HL-60 (cell line): ENCODE measurements at regions not wholly inside any gene's neighbourhood (a gene's known extent, or its start where the extent isn't known, plus 50 kb on each side); places are given as distances from the start of the nearest gene placed in this dataset.

Source experiments
- DNase-seq, 2 experiments: peaks; one replicate each; pipeline ENCODE4 v3.0.0-alpha.2; 2010 to 2020; ENCODE audit warnings: low read depth in 1 of 2, low spot score in 1 of 2
- H3K27ac ChIP-seq: fragments of 250-450 bp; sonication (Bioruptor Pico); replicated peaks from 2 replicates; pipeline ENCODE4 v1.5.1; 2020; ENCODE audit warnings: mild to moderate bottlenecking, moderate library complexity
- H3K27me3 ChIP-seq: fragments of 250-450 bp; sonication (Bioruptor Pico); 2 replicates; pipeline ENCODE4 v1.5.1; 2021; ENCODE audit warnings: mild to moderate bottlenecking, moderate library complexity; ENCODE audit not compliant: insufficient read depth, poor library complexity, severe bottlenecking
- H3K4me3 ChIP-seq: replicated peaks from 2 replicates; pipeline ENCODE4 v1.5.1; 2011; ENCODE audit warnings: mild to moderate bottlenecking, control low read depth, low read length; ENCODE audit not compliant: insufficient read depth
- CTCF ChIP-seq: IDR thresholded peaks from one replicate; pipeline ENCODE4 v1.5.1; 2011; ENCODE audit warnings: low read length, control low read depth, inconsistent platforms; ENCODE audit not compliant: insufficient read depth
- GABPA ChIP-seq: IDR thresholded peaks from 2 replicates; pipeline ENCODE4 v1.6.1; 2012; ENCODE audit warnings: low read depth
- POLR2AphosphoS5 ChIP-seq: IDR thresholded peaks from 2 replicates; pipeline ENCODE4 v1.6.1; 2012; ENCODE audit warnings: low read depth
- REST ChIP-seq: IDR thresholded peaks from 2 replicates; pipeline ENCODE4 v1.6.1; 2012; ENCODE audit warnings: low read depth; ENCODE audit not compliant: insufficient replicate concordance
- SPI1 ChIP-seq: IDR thresholded peaks from 2 replicates; pipeline ENCODE4 v1.6.1; 2012; ENCODE audit warnings: low read depth, mild to moderate bottlenecking, borderline replicate concordance

- no peak for DNase-seq
- TF ChIP-seq CTCF = no peak
- TF ChIP-seq GABPA = no peak
- TF ChIP-seq REST = no peak
- no peak for TF ChIP-seq POLR2AphosphoS5
- Histone ChIP-seq H3K27me3 (no peaks in the 10 kb centered on the region), H3K4me3 (no peak overlapping the region), H3K27ac (no peak overlapping the region)
Measured at GRCh38 chr16:87209808-87210512, 107.2 kb downstream of the C16orf95 start.

GRCh38 chr16:87210894-87211293 is 106.3 kb downstream of the C16orf95 start:
- no peak overlapping the region for H3K27ac ChIP-seq
- TF ChIP-seq POLR2AphosphoS5 (no peak), SPI1 (no peak), CTCF (no peak), REST (no peak), GABPA (no peak)
- no peak overlapping the region for H3K4me3 ChIP-seq
- H3K27me3 ChIP-seq = no peaks in the 10 kb centered on the region
- DNase-seq = no peak

GRCh38 chr16:87212026-87212425 is 105.2 kb downstream of the C16orf95 start:
- no peak for DNase-seq
- H3K27me3 ChIP-seq = no peaks in the 10 kb centered on the region
- TF ChIP-seq SPI1 (no peak), GABPA (no peak), REST (no peak), POLR2AphosphoS5 (no peak), CTCF (no peak)
- H3K27ac ChIP-seq = no peak overlapping the region
- H3K4me3 ChIP-seq = no peak overlapping the region
